ENCODE measurements at regions not wholly inside any gene's neighbourhood (a gene's known extent, or its start where the extent isn't known, plus 50 kb on each side); places are given as distances from the start of the nearest gene placed in this dataset.
"Not testable (repeated sequence)": the region's sequence is repeated elsewhere in the genome, so short reads cannot be mapped to it uniquely, and the experiment has no call there.

DNA sequence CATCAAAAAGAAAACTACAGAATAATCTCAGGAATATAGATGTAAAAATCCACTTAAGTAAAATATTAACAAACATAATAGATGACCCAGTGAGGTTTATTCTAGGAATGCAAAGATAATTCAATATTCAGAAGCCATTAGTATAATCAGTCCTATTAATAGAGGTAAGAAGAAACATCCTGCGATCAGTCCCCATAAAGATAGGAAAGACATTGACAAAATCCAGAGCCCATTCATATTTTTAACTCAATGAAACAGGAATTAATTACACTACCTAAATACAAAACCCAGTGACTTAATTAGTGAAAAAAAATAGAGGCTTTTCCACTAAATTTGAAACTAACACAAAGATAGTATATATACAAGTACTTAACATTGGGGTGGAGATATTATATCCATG lies 321.4 kb upstream of the INTU start:
- H3K27ac ChIP-seq = no peak overlapping the region
- no peak for TF ChIP-seq ZFX (IDR thresholded peaks at IDR 0.05; ENCODE audit: borderline replicate concordance)
- no peak for TF ChIP-seq CTCF (IDR thresholded peaks at IDR 0.05)

DNA sequence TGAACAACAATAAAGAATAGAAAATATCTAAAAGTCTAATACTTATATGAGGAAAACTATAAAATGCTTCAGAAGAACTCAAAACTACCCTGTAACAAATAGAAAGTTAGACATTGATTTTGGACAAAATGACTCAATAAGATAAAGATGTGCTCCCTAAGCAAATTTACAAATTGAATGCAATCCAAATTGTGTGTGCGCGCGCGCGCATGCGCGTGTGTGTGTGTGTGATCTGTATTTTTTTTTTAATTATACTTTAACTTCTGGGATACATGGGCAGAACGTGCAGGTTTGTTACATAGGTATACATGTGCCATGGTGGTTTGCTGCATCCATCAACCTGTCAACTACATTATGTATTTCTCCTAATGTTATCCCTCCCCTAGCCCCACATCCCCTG lies 320.8 kb upstream of the INTU start:
- H3K27ac ChIP-seq = no peak overlapping the region
- no peak for TF ChIP-seq CTCF (IDR thresholded peaks at IDR 0.05)
- TF ChIP-seq ZFX (IDR thresholded peaks at IDR 0.05; ENCODE audit: borderline replicate concordance) = no peak

DNA sequence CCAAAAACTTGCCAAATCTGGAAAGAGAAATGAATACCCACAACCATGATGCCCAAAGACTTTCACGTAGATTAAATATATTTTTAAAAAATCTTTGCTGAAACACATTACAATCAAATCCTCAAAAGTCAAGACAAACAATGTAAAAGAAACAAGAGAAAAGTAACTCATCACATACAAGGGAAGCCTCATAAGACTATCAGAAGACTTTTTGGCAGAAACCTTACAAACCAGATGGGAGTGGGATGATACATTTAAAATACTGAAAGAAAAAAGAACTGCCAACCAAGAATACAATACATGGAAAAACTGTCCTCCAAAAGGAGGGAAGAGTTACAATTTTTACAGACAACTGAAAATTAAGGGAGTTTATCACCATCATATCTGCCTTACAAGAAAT lies 319.0 kb upstream of the INTU start:
- no peak overlapping the region for H3K27ac ChIP-seq
- TF ChIP-seq CTCF (IDR thresholded peaks at IDR 0.05) = no peak
- no peak for TF ChIP-seq ZFX (IDR thresholded peaks at IDR 0.05; ENCODE audit: borderline replicate concordance)

DNA sequence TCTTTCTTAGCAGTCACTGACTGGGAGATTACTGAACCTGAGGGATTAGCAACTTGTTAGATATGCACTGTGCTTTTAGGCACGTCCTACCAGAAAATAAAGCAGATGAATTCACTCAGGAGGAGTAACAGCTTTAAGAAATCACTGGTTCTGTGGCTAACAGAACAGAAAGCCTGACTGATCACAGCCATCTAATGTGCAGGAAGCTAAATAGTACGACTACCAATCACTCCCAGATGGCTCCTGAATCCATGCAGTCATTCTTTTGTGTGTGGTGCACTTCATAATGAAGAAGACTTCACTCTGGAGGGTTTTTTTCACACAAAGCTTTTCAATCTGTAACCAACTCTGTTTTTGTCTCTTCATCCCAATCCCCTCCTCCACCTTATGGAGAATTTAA lies 305.3 kb upstream of the INTU start:
- H3K27ac ChIP-seq = no peak overlapping the region
- TF ChIP-seq CTCF (IDR thresholded peaks at IDR 0.05) (no peak), ZFX (IDR thresholded peaks at IDR 0.05; ENCODE audit: borderline replicate concordance) (no peak)

DNA sequence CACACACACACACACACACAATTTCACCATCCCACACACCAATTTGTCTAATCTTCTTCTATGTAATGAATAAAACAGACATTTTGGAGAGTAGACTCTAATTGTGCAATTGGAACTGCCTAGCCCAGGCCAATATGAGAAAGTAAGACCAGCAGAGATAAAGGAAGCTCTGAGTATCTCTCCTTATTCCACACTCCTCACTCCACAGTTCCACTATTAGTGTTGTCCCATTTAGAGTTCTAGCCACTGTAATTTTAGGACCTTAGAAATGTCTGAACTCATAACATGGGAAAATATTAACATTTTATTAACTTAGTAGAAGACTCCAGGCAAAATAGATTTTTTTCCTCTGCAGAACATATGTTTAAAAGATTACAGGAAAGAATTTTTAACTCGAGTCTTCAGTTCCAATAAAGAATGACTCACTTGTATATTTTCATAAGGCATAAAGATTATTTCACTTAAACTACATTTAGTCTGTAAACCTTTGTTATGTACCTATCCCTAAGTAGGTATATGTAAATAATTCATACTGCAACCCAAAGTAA lies 297.6 kb upstream of the INTU start:
- no peak overlapping the region for H3K27ac ChIP-seq
- TF ChIP-seq CTCF (IDR thresholded peaks at IDR 0.05) (no peak), ZFX (IDR thresholded peaks at IDR 0.05; ENCODE audit: borderline replicate concordance) (no peak)

- TF ChIP-seq ZFX (IDR thresholded peaks at IDR 0.05; ENCODE audit: borderline replicate concordance) (no peak), CTCF (IDR thresholded peaks at IDR 0.05) (no peak)
- no peak overlapping the region for H3K27ac ChIP-seq
These were observed 297.0 kb upstream of the INTU start for GRCh38 chr4:127335732-127336131.

DNA sequence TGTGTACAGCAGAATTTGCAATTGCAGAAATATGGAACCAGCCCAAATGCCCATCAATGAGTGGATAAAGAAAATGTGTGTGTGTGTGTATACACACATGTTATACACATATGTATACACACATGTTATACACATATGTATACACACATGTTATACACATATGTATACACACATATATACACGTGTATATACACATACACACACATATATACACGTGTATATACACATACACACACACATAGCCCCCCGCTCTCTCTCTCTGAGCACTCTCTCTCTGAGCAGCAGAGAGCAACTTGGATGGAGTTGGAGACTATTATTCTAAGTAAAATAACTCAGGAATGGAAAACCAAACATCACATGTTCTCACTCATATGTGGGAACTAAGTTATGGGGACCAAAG lies 289.6 kb upstream of the INTU start:
- not testable (repeated sequence) for H3K27ac ChIP-seq

DNA sequence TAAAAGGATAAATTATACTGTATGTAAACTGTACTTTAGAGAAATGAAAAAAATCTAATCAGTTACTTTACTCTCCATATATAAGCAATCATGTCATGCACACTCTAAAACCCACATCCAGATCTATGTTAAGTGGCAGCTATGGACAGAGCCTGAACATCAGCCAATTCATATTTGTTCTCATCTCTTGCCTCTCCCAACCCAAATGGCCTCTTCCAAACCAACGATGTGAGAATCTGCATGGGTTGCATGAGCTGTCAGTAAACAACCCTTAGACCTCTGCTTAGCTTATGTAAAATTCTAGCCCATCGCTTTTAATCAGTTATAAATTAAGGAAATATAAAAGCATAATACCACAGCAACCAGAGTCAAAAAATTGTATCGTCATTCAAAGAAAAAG lies 288.7 kb upstream of the INTU start:
- H3K27ac ChIP-seq = no peak overlapping the region

More for the DNA sequence above, 288.7 kb upstream of the INTU start:
- no peak for TF ChIP-seq CTCF (IDR thresholded peaks at IDR 0.05)
- no peak for TF ChIP-seq ZFX (IDR thresholded peaks at IDR 0.05; ENCODE audit: borderline replicate concordance)

Data from 22Rv1 (cell line).